Loucy (cell line): ENCODE measurements at regions not wholly inside any gene's neighbourhood (a gene's known extent, or its start where the extent isn't known, plus 50 kb on each side); places are given as distances from the start of the nearest gene placed in this dataset.

Experiments used
- H2AFZ ChIP-seq: fragments of 200-600 bp; sonication (generic); 2 replicates; pipeline ENCODE4 v1.6.0; 2016; ENCODE audit warnings: antibody characterized with exemption, mild to moderate bottlenecking, low read length, moderate library complexity
- H3F3A ChIP-seq: fragments of 200-600 bp; 2 replicates; pipeline ENCODE4 v1.6.0; 2016; ENCODE audit warnings: antibody characterized with exemption, low read depth, mild to moderate bottlenecking
- H3K27me3 ChIP-seq: fragments of 200-600 bp; sonication (generic); 2 replicates; pipeline ENCODE4 v1.6.1; 2014; ENCODE audit warnings: low read length, mild to moderate bottlenecking; ENCODE audit not compliant: insufficient read depth, poor library complexity, severe bottlenecking
- H3K36me3 ChIP-seq: fragments of 200-600 bp; sonication (generic); 2 replicates; pipeline ENCODE4 v1.6.1; 2016; ENCODE audit warnings: low read length; ENCODE audit not compliant: insufficient read depth
- H3K4me1 ChIP-seq: fragments of 200-600 bp; sonication (generic); 2 replicates; pipeline ENCODE4 v1.5.1; 2014; ENCODE audit warnings: low read length, mild to moderate bottlenecking; ENCODE audit not compliant: insufficient read depth, poor library complexity, severe bottlenecking
- H3K4me2 ChIP-seq: fragments of 200-600 bp; sonication (generic); 2 replicates; pipeline ENCODE4 v1.6.0; 2014; ENCODE audit warnings: antibody characterized with exemption, low read length, low read depth, mild to moderate bottlenecking; ENCODE audit not compliant: poor library complexity, severe bottlenecking
- H3K4me3 ChIP-seq: fragments of 200-600 bp; sonication (generic); 2 replicates; pipeline ENCODE4 v1.5.1; 2014; ENCODE audit warnings: low read length, mild to moderate bottlenecking, mixed read lengths; ENCODE audit not compliant: poor library complexity, severe bottlenecking
- H3K79me2 ChIP-seq: fragments of 200-600 bp; sonication (generic); 2 replicates; pipeline ENCODE4 v1.6.1; 2014; ENCODE audit warnings: low read length; ENCODE audit not compliant: insufficient read depth
- H3K9ac ChIP-seq: fragments of 200-600 bp; sonication (generic); 2 replicates; pipeline ENCODE4 v1.6.0; 2014; ENCODE audit warnings: mild to moderate bottlenecking, low read depth, low read length, moderate library complexity; ENCODE audit not compliant: poor library complexity, severe bottlenecking
- H3K9me2 ChIP-seq: fragments of 200-600 bp; sonication (generic); replicated peaks from 2 replicates; pipeline ENCODE4 v1.6.1; 2016; ENCODE audit warnings: low read depth, low read length, mixed read lengths
- H3K9me3 ChIP-seq: fragments of 200-600 bp; sonication (generic); 2 replicates; pipeline ENCODE4 v1.6.1; 2014; ENCODE audit warnings: mild to moderate bottlenecking, antibody characterized with exemption, low read length, low read depth; ENCODE audit not compliant: insufficient read depth
- H4K20me1 ChIP-seq: fragments of 200-600 bp; sonication (generic); 2 replicates; pipeline ENCODE4 v1.6.0; 2014; ENCODE audit warnings: antibody characterized with exemption, low read length, mild to moderate bottlenecking; ENCODE audit not compliant: insufficient read depth, poor library complexity, severe bottlenecking
- CTCF ChIP-seq: fragments of 200-600 bp; sonication (generic); conservative IDR thresholded peaks from 2 replicates; pipeline ENCODE4 v1.5.1; 2014; ENCODE audit warnings: mild to moderate bottlenecking, antibody characterized with exemption, low read length
- EZH2phosphoT487 ChIP-seq: fragments of 200-600 bp; IDR thresholded peaks from 2 replicates; pipeline ENCODE4 v1.6.1; 2018; ENCODE audit warnings: antibody characterized with exemption, mild to moderate bottlenecking, moderate library complexity, borderline replicate concordance

GRCh38 chr22:26779929-26780328 lies 122.5 kb downstream of the MIAT start:
- no peaks in the 10 kb centered on the region for H3K27me3 ChIP-seq
- peaks cover 6% of the 10 kb centered on the region; the same call in 1 of the 2 replicates for H3K36me3 ChIP-seq
- no peak for TF ChIP-seq CTCF
- TF ChIP-seq EZH2phosphoT487 = no peak
- H3K4me2 ChIP-seq = no peak overlapping the region
- H4K20me1 ChIP-seq = no peaks in the 10 kb centered on the region
- H3K9me2 ChIP-seq = no peaks in the 10 kb centered on the region
- H3K9ac ChIP-seq = no peak overlapping the region
- H3F3A ChIP-seq = no peaks in the 10 kb centered on the region
- H3K79me2 ChIP-seq = no peaks in the 10 kb centered on the region
- H3K4me1 ChIP-seq = no peaks in the 10 kb centered on the region
- H3K9me3 ChIP-seq = no peaks in the 10 kb centered on the region
- H3K4me3 ChIP-seq = no peak overlapping the region
- no peak overlapping the region for H2AFZ ChIP-seq

- Histone ChIP-seq H3K9me2 (no peaks in the 10 kb centered on the region), H3K79me2 (no peaks in the 10 kb centered on the region), H4K20me1 (no peaks in the 10 kb centered on the region), H3K27me3 (no peaks in the 10 kb centered on the region), H3F3A (no peaks in the 10 kb centered on the region), H3K9me3 (no peaks in the 10 kb centered on the region), H3K36me3 (peaks cover 6% of the 10 kb centered on the region; the same call in 1 of the 2 replicates), H3K4me3 (no peak overlapping the region), H3K4me2 (no peak overlapping the region), H2AFZ (no peak overlapping the region), H3K9ac (no peak overlapping the region), H3K4me1 (peaks cover 4% of the 10 kb centered on the region)
- no peak for TF ChIP-seq CTCF
- TF ChIP-seq EZH2phosphoT487 = no peak
Observed at GRCh38 chr22:26780521-26780920, 123.1 kb downstream of the MIAT start.

GRCh38 chr22:26781062-26781461 lies 123.7 kb downstream of the MIAT start:
- Histone ChIP-seq H3K4me1 (peaks cover 9% of the 10 kb centered on the region), H3K4me2 (no peak overlapping the region), H3K4me3 (no peak overlapping the region), H3K9me2 (no peaks in the 10 kb centered on the region), H3K79me2 (no peaks in the 10 kb centered on the region), H3F3A (no peaks in the 10 kb centered on the region), H3K27me3 (no peaks in the 10 kb centered on the region), H4K20me1 (no peaks in the 10 kb centered on the region), H2AFZ (no peak overlapping the region), H3K36me3 (peaks cover 6% of the 10 kb centered on the region; the same call in 1 of the 2 replicates), H3K9me3 (no peaks in the 10 kb centered on the region), H3K9ac (no peak overlapping the region)
- TF ChIP-seq EZH2phosphoT487 (no peak), CTCF (no peak)
